ENCODE measurements at regions not wholly inside any gene's neighbourhood (a gene's known extent, or its start where the extent isn't known, plus 50 kb on each side); places are given as distances from the start of the nearest gene placed in this dataset.
A peak's percentile ranks its signal among the peaks of the same experiment; 100 is the strongest.

GRCh38 chr13:111449041-111449440 lies 128.6 kb downstream of the TEX29 start:
- Histone ChIP-seq H3K4me1 (no peaks in the 10 kb centered on the region), H3K36me3 (no peaks in the 10 kb centered on the region), H3K27ac (peak overlapping the region in 3 of 4 donors; percentile 20 to 56 (median 39)), H3K27me3 (peaks cover 0 to 2% (median 0%) of the 10 kb centered on the region in 3 donors), H3K9me3 (peaks cover 0 to 14% (median 8%) of the 10 kb centered on the region in 4 donors), H3K4me3 (no peak overlapping the region)
- TF ChIP-seq POLR2A (IDR thresholded peaks at IDR 0.05) (no peak), CTCF (IDR thresholded peaks at IDR 0.05) (no peak), EP300 (IDR thresholded peaks at IDR 0.05) (no peak), POLR2AphosphoS5 (IDR thresholded peaks at IDR 0.05) (no peak)
- no peak for DNase-seq
- intact Hi-C loops (cut with DNase I): no loop called here
- 89 to 90% methylated on average over 7 of the region's 7 CpGs for WGBS, 2 donors

- DNase-seq: no peak
- WGBS, 2 donors: 90 to 93% methylated on average over 14 of the region's 14 CpGs
- no peak overlapping the region for H3K27ac ChIP-seq
- no peaks in the 10 kb centered on the region for H3K4me1 ChIP-seq
- TF ChIP-seq EP300 (IDR thresholded peaks at IDR 0.05): no peak
- TF ChIP-seq POLR2A (IDR thresholded peaks at IDR 0.05): no peak
- no peak for TF ChIP-seq POLR2AphosphoS5 (IDR thresholded peaks at IDR 0.05)
- H3K36me3 ChIP-seq: no peaks in the 10 kb centered on the region
- H3K4me3 ChIP-seq: no peak overlapping the region
- peaks cover 0 to 14% (median 9%) of the 10 kb centered on the region in 4 donors for H3K9me3 ChIP-seq
- H3K27me3 ChIP-seq: no peaks in the 10 kb centered on the region
- intact Hi-C loops (cut with DNase I): no loop called here
Observed at GRCh38 chr13:111451402-111451801, 131.0 kb downstream of the TEX29 start.

- intact Hi-C loops (cut with DNase I): no loop called here
- no peak for DNase-seq
- Histone ChIP-seq H3K36me3 (no peaks in the 10 kb centered on the region), H3K4me1 (no peaks in the 10 kb centered on the region), H3K27me3 (peaks cover 0 to 24% (median 0%) of the 10 kb centered on the region in 3 donors), H3K4me3 (no peak overlapping the region), H3K27ac (no peak overlapping the region), H3K9me3 (peaks cover 0 to 7% (median 3%) of the 10 kb centered on the region in 4 donors)
- TF ChIP-seq POLR2A (IDR thresholded peaks at IDR 0.05) (no peak), POLR2AphosphoS5 (IDR thresholded peaks at IDR 0.05) (no peak), CTCF (IDR thresholded peaks at IDR 0.05) (no peak), EP300 (IDR thresholded peaks at IDR 0.05) (no peak)
- WGBS, 2 donors: 88 to 90% methylated on average over 20 of the region's 20 CpGs
Observed at GRCh38 chr13:111456452-111457230, 136.2 kb downstream of the TEX29 start.

- no peaks in the 10 kb centered on the region for H3K4me1 ChIP-seq
- intact Hi-C loops (cut with DNase I): no loop called here
- peaks cover 0 to 29% (median 0%) of the 10 kb centered on the region in 3 donors for H3K27me3 ChIP-seq
- peaks cover 0 to 7% (median 3%) of the 10 kb centered on the region in 4 donors for H3K9me3 ChIP-seq
- 85 to 92% methylated on average over 12 of the region's 12 CpGs for WGBS, 2 donors
- no peak for TF ChIP-seq CTCF (IDR thresholded peaks at IDR 0.05)
- no peak for TF ChIP-seq EP300 (IDR thresholded peaks at IDR 0.05)
- TF ChIP-seq POLR2AphosphoS5 (IDR thresholded peaks at IDR 0.05): no peak
- TF ChIP-seq POLR2A (IDR thresholded peaks at IDR 0.05): no peak
- no peak overlapping the region for H3K4me3 ChIP-seq
- H3K27ac ChIP-seq: no peak overlapping the region
- no peaks in the 10 kb centered on the region for H3K36me3 ChIP-seq
- no peak for DNase-seq
Observed at GRCh38 chr13:111458001-111458531, 137.6 kb downstream of the TEX29 start.

GRCh38 chr13:111458739-111459138 lies 138.3 kb downstream of the TEX29 start:
- no peak for DNase-seq
- Histone ChIP-seq H3K4me1 (no peaks in the 10 kb centered on the region), H3K27ac (no peak overlapping the region), H3K27me3 (peaks cover 0 to 29% (median 0%) of the 10 kb centered on the region in 3 donors), H3K9me3 (peaks cover 0 to 5% (median 1%) of the 10 kb centered on the region in 4 donors), H3K36me3 (no peaks in the 10 kb centered on the region), H3K4me3 (no peak overlapping the region)
- TF ChIP-seq POLR2AphosphoS5 (IDR thresholded peaks at IDR 0.05): no peak
- no peak for TF ChIP-seq POLR2A (IDR thresholded peaks at IDR 0.05)
- no peak for TF ChIP-seq EP300 (IDR thresholded peaks at IDR 0.05)
- no peak for TF ChIP-seq CTCF (IDR thresholded peaks at IDR 0.05)
- intact Hi-C loops (cut with DNase I): no loop called here
- WGBS, 2 donors: 80 to 85% methylated on average over 16 of the region's 16 CpGs

All from sigmoid colon (tissue), 6 donors.